ENCODE measurements at regions not wholly inside any gene's neighbourhood (a gene's known extent, or its start where the extent isn't known, plus 50 kb on each side); places are given as distances from the start of the nearest gene placed in this dataset.
"Not testable (repeated sequence)": the region's sequence is repeated elsewhere in the genome, so short reads cannot be mapped to it uniquely, and the experiment has no call there.

- Mint-ChIP-seq H3K4me3 (ENCODE audit: unreplicated experiment) (no peak overlapping the region), H3K27ac (ENCODE audit: unreplicated experiment) (no peak overlapping the region), H3K27me3 (ENCODE audit: insufficient read depth, unreplicated experiment) (no peaks in the 10 kb centered on the region), H3K9me3 (ENCODE audit: unreplicated experiment) (peaks cover 50% of the 10 kb centered on the region), H3K4me1 (ENCODE audit: low read depth, unreplicated experiment) (no peaks in the 10 kb centered on the region), H3K36me3 (ENCODE audit: insufficient read depth, unreplicated experiment) (no peaks in the 10 kb centered on the region)
- H3K4me1 ChIP-seq = peaks cover 10% of the 10 kb centered on the region
- no peaks in the 10 kb centered on the region for H3K27me3 ChIP-seq (replicated peaks; ENCODE audit: control insufficient read depth, insufficient read depth, low read length)
- intact Hi-C loops (cut with micrococcal nuclease; ENCODE audit: unreplicated experiment) = no loop called here
- CTCF ChIA-PET = no interaction called here
- H3K9me3 ChIP-seq = peaks cover 8% of the 10 kb centered on the region; the same call in 1 of the 2 replicates
- no peak for DNase-seq
- H3K4me3 ChIP-seq (ENCODE audit: low read depth, low read length) = no peak overlapping the region
- POLR2A ChIA-PET = no interaction called here
- TF ChIP-seq CTCF (IDR thresholded peaks at IDR 0.05; ENCODE audit: insufficient read depth in 1 of 2, low read depth in 1 of 2, low read length in 1 of 2, severe bottlenecking in 1 of 2, unreplicated experiment in 1 of 2) = no peak
- BruUV-seq (replicated peaks) = no TSS peak
- no peaks in the 10 kb centered on the region for H3K36me3 ChIP-seq (ENCODE audit: control insufficient read depth, insufficient read depth, low read length)
Observed at GRCh38 chr12:88834226-88834625, 254.0 kb upstream of the KITLG start.

GRCh38 chr12:88833641-88834116 lies 253.4 kb upstream of the KITLG start:
- Mint-ChIP-seq H3K9me3 (ENCODE audit: unreplicated experiment) (peaks cover 50% of the 10 kb centered on the region), H3K4me3 (ENCODE audit: unreplicated experiment) (no peak overlapping the region), H3K4me1 (ENCODE audit: low read depth, unreplicated experiment) (no peaks in the 10 kb centered on the region), H3K27ac (ENCODE audit: unreplicated experiment) (no peak overlapping the region), H3K27me3 (ENCODE audit: insufficient read depth, unreplicated experiment) (no peaks in the 10 kb centered on the region), H3K36me3 (ENCODE audit: insufficient read depth, unreplicated experiment) (no peaks in the 10 kb centered on the region)
- ChIA-PET POLR2A (no interaction called here), CTCF (no interaction called here)
- no TSS peak for BruUV-seq (replicated peaks)
- Histone ChIP-seq H3K27me3 (replicated peaks; ENCODE audit: control insufficient read depth, insufficient read depth, low read length) (no peaks in the 10 kb centered on the region), H3K9me3 (peaks cover 4% of the 10 kb centered on the region; the same call in 1 of the 2 replicates), H3K4me1 (peaks cover 10% of the 10 kb centered on the region), H3K36me3 (ENCODE audit: control insufficient read depth, insufficient read depth, low read length) (no peaks in the 10 kb centered on the region), H3K4me3 (ENCODE audit: low read depth, low read length) (no peak overlapping the region)
- TF ChIP-seq CTCF (IDR thresholded peaks at IDR 0.05; ENCODE audit: insufficient read depth in 1 of 2, low read depth in 1 of 2, low read length in 1 of 2, severe bottlenecking in 1 of 2, unreplicated experiment in 1 of 2) = no peak
- intact Hi-C loops (cut with micrococcal nuclease; ENCODE audit: unreplicated experiment) = no loop called here
- no peak for DNase-seq

DNA sequence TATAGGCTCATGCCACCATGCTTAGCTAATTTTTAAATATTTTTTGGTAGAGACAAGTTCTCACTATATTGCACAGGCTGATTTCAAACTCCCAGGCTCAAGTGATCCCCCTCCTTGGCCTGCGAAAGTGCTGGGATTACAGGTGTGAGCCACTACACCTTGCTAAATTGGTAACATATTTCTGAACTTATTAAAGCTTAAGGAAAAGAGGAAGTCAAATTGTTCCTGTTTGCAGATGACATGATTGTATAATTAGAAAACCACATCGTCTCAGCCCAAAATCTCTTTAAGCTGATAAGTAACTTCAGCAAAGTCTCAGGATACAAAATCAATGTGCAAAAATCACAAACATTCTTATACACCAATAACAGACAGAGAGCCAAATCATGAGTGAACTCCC lies 248.3 kb upstream of the KITLG start:
- H3K4me1 Mint-ChIP-seq (ENCODE audit: low read depth, unreplicated experiment); H3K36me3 Mint-ChIP-seq (ENCODE audit: insufficient read depth, unreplicated experiment); H3K27me3 Mint-ChIP-seq (ENCODE audit: insufficient read depth, unreplicated experiment); H3K27ac Mint-ChIP-seq (ENCODE audit: unreplicated experiment); DNase-seq; H3K36me3 ChIP-seq (ENCODE audit: control insufficient read depth, insufficient read depth, low read length); CTCF ChIA-PET; POLR2A ChIA-PET; intact Hi-C loops (cut with micrococcal nuclease; ENCODE audit: unreplicated experiment); H3K4me3 ChIP-seq (ENCODE audit: low read depth, low read length); H3K27me3 ChIP-seq (replicated peaks; ENCODE audit: control insufficient read depth, insufficient read depth, low read length); H3K4me3 Mint-ChIP-seq (ENCODE audit: unreplicated experiment); H3K4me1 ChIP-seq; BruUV-seq (replicated peaks); H3K9me3 ChIP-seq: not testable (repeated sequence)
- H3K9me3 Mint-ChIP-seq (ENCODE audit: unreplicated experiment) = peaks cover 36% of the 10 kb centered on the region

- CTCF ChIA-PET = no interaction called here
- no peak for DNase-seq
- BruUV-seq (replicated peaks) = no TSS peak
- Histone ChIP-seq H3K4me1 (peaks cover 15% of the 10 kb centered on the region), H3K4me3 (ENCODE audit: low read depth, low read length) (no peak overlapping the region), H3K9me3 (0 out of 2 replicates have a peak, but pooled peaks cover 16% of the 10 kb centered on the region), H3K27me3 (replicated peaks; ENCODE audit: control insufficient read depth, insufficient read depth, low read length) (no peaks in the 10 kb centered on the region), H3K36me3 (ENCODE audit: control insufficient read depth, insufficient read depth, low read length) (no peaks in the 10 kb centered on the region)
- POLR2A ChIA-PET = no interaction called here
- Mint-ChIP-seq H3K9me3 (ENCODE audit: unreplicated experiment) (peaks cover 49% of the 10 kb centered on the region), H3K4me1 (ENCODE audit: low read depth, unreplicated experiment) (peaks cover 7% of the 10 kb centered on the region), H3K36me3 (ENCODE audit: insufficient read depth, unreplicated experiment) (peaks cover 6% of the 10 kb centered on the region), H3K4me3 (ENCODE audit: unreplicated experiment) (no peak overlapping the region), H3K27ac (ENCODE audit: unreplicated experiment) (no peak overlapping the region), H3K27me3 (ENCODE audit: insufficient read depth, unreplicated experiment) (no peaks in the 10 kb centered on the region)
- intact Hi-C loops (cut with micrococcal nuclease; ENCODE audit: unreplicated experiment) = no loop called here
- TF ChIP-seq CTCF (IDR thresholded peaks at IDR 0.05; ENCODE audit: insufficient read depth in 1 of 2, low read depth in 1 of 2, low read length in 1 of 2, severe bottlenecking in 1 of 2, unreplicated experiment in 1 of 2) = no peak
Observed at GRCh38 chr12:88820012-88820411, 239.7 kb upstream of the KITLG start.

Data from Caco-2 (cell line).